Stomach (tissue), 8 donors: ENCODE measurements at regions not wholly inside any gene's neighbourhood (a gene's known extent, or its start where the extent isn't known, plus 50 kb on each side); places are given as distances from the start of the nearest gene placed in this dataset.

Source experiments
- DNase-seq, 2 donors: peaks; one replicate each; pipeline versions ENCODE4 v3.0.0 to v3.0.0-alpha.2; 2013 to 2019
- H3K27ac ChIP-seq, 5 donors: fragments of 200-600 bp in 4 of 5; sonication (generic) in 4 of 5; one replicate each; pipeline ENCODE4 v1.5.1; 2013 to 2019; ENCODE audit warnings: mild to moderate bottlenecking in 1 of 5, moderate library complexity in 1 of 5
- H3K27me3 ChIP-seq, 3 donors: fragments of 200-600 bp; sonication (generic); one replicate each; pipeline ENCODE4 v1.5.1; 2017 to 2019; ENCODE audit warnings: mixed run types in 1 of 3
- H3K36me3 ChIP-seq, 4 donors: fragments of 200-600 bp; sonication (generic); 1 replicate in 3 of 4; 2 replicates in 1 of 4; pipeline ENCODE4 v1.5.1; 2016 to 2019
- H3K4me1 ChIP-seq, 4 donors: fragments of 200-600 bp; sonication (generic); one replicate each; pipeline ENCODE4 v1.5.1; 2016 to 2019
- H3K4me3 ChIP-seq, 4 donors: fragments of 200-600 bp; sonication (generic) in 3 of 4; one replicate each; pipeline ENCODE4 v1.5.1; 2016 to 2019; ENCODE audit warnings: mild to moderate bottlenecking in 1 of 4
- H3K9me3 ChIP-seq, 4 donors: fragments of 200-600 bp; sonication (generic); one replicate each; pipeline ENCODE4 v1.5.1; 2016 to 2019
- CTCF ChIP-seq, 7 experiments: fragments of 450-650 bp in 4 of 7; fragments of 200-600 bp in 3 of 7; sonication (generic) in 3 of 7; IDR thresholded peaks; one replicate each; pipeline ENCODE4 v1.5.1; 2016 to 2019; ENCODE audit warnings: antibody characterized with exemption in 7 of 7, control low read depth in 2 of 7, mild to moderate bottlenecking in 1 of 7
- EP300 ChIP-seq: sonication (generic); formaldehyde crosslinking; IDR thresholded peaks from one replicate; pipeline ENCODE4 v1.6.1; 2017; ENCODE audit warnings: antibody characterized with exemption
- POLR2A ChIP-seq, 4 donors: fragments of 450-650 bp; IDR thresholded peaks; one replicate each; pipeline ENCODE4 v1.6.1; 2016; ENCODE audit warnings: antibody characterized with exemption in 4 of 4, control low read depth in 2 of 4, mild to moderate bottlenecking in 1 of 4, moderate library complexity in 1 of 4
- POLR2AphosphoS5 ChIP-seq, 3 donors: sonication (generic); formaldehyde crosslinking; IDR thresholded peaks; one replicate each; pipeline ENCODE4 v1.6.1; 2016; ENCODE audit warnings: antibody characterized with exemption in 3 of 3
- WGBS, 5 donors: extraction: QIAGEN DNeasy Blood & Tissue Kit in 3 of 5; methylation state at CpG; one replicate each; pipeline versions ENCODE4 v1.1.5 to v1.1.7; 2013 to 2018; 5-methylcytosine and 5-hydroxymethylcytosine counted together
- intact Hi-C: fragments of 100-400 bp; cut with DNase I; formaldehyde crosslinking; loops from one replicate; pipeline ENCODE4 v1.15.1; 2023; ENCODE audit warnings: low total_unique reads
- donor health status: healthy with polysubstance abuse.
- donor health status: Bipolar disorder and iron deficiency.
- donor health status: healthy.

- Histone ChIP-seq H3K27me3 (no peaks in the 10 kb centered on the region), H3K9me3 (no peaks in the 10 kb centered on the region), H3K27ac (no peak overlapping the region), H3K4me1 (peaks cover 0 to 10% (median 0%) of the 10 kb centered on the region in 4 donors), H3K36me3 (no peaks in the 10 kb centered on the region), H3K4me3 (no peak overlapping the region)
- no peak for TF ChIP-seq EP300
- TF ChIP-seq POLR2AphosphoS5 (IDR thresholded peaks at IDR 0.05) = peak in 2 of 3 donors; percentile 54 to 65
- intact Hi-C loops = no loop called here
- DNase-seq = peak in 1 of 2 donors; percentile 12
- WGBS, 5 donors = 32 to 70% (median 60%) methylated on average over 1 of the region's 1 CpG
These were observed 729.8 kb downstream of the TBC1D32 start for GRCh38 chr6:120604510-120604909.

- intact Hi-C loops = no loop called here
- Histone ChIP-seq H3K4me3 (no peak overlapping the region), H3K27me3 (no peaks in the 10 kb centered on the region), H3K27ac (no peak overlapping the region), H3K36me3 (no peaks in the 10 kb centered on the region), H3K4me1 (no peaks in the 10 kb centered on the region), H3K9me3 (no peaks in the 10 kb centered on the region)
- TF ChIP-seq POLR2A (IDR thresholded peaks at IDR 0.05) (no peak), CTCF (IDR thresholded peaks at IDR 0.05) (no peak), POLR2AphosphoS5 (IDR thresholded peaks at IDR 0.05) (no peak), EP300 (no peak)
- DNase-seq = no peak
- WGBS, 5 donors = 39 to 80% (median 73%) methylated on average over 1 of the region's 1 CpG
These were observed 743.7 kb downstream of the TBC1D32 start for GRCh38 chr6:120590611-120591010.

GRCh38 chr6:120588424-120588823, 745.9 kb downstream of the TBC1D32 start:
- Histone ChIP-seq H3K9me3 (no peaks in the 10 kb centered on the region), H3K36me3 (no peaks in the 10 kb centered on the region), H3K27ac (no peak overlapping the region), H3K4me1 (no peaks in the 10 kb centered on the region), H3K27me3 (no peaks in the 10 kb centered on the region), H3K4me3 (no peak overlapping the region)
- intact Hi-C loops = no loop called here
- DNase-seq = no peak
- TF ChIP-seq CTCF (IDR thresholded peaks at IDR 0.05) (no peak), POLR2AphosphoS5 (IDR thresholded peaks at IDR 0.05) (no peak), EP300 (no peak), POLR2A (IDR thresholded peaks at IDR 0.05) (no peak)
- 70 to 83% (median 72%) methylated on average over 4 of the region's 4 CpGs for WGBS, 5 donors

GRCh38 chr6:120587381-120587780, 746.9 kb downstream of the TBC1D32 start:
- WGBS, 5 donors = 0 to 44% (median 0%) methylated on average over 1 of the region's 1 CpG
- Histone ChIP-seq H3K9me3 (no peaks in the 10 kb centered on the region), H3K4me3 (no peak overlapping the region), H3K27me3 (no peaks in the 10 kb centered on the region), H3K27ac (no peak overlapping the region), H3K4me1 (no peaks in the 10 kb centered on the region), H3K36me3 (no peaks in the 10 kb centered on the region)
- intact Hi-C loops = no loop called here
- TF ChIP-seq EP300 (no peak), POLR2A (IDR thresholded peaks at IDR 0.05) (no peak), CTCF (IDR thresholded peaks at IDR 0.05) (no peak), POLR2AphosphoS5 (IDR thresholded peaks at IDR 0.05) (no peak)
- no peak for DNase-seq

GRCh38 chr6:120584111-120584760, 750.0 kb downstream of the TBC1D32 start:
- H3K4me3 ChIP-seq = no peak overlapping the region
- H3K36me3 ChIP-seq = no peaks in the 10 kb centered on the region
- DNase-seq = no peak
- no peak overlapping the region for H3K27ac ChIP-seq
- H3K4me1 ChIP-seq = no peaks in the 10 kb centered on the region
- peaks cover 0 to 5% (median 2%) of the 10 kb centered on the region in 4 donors for H3K9me3 ChIP-seq
- intact Hi-C loops = no loop called here
- 69 to 88% (median 74%) methylated on average over 8 to 9 of the region's 9 CpGs for WGBS, 5 donors
- H3K27me3 ChIP-seq = no peaks in the 10 kb centered on the region
- TF ChIP-seq POLR2A (IDR thresholded peaks at IDR 0.05) (no peak), EP300 (no peak), POLR2AphosphoS5 (IDR thresholded peaks at IDR 0.05) (no peak), CTCF (IDR thresholded peaks at IDR 0.05) (no peak)
